Heart left ventricle (tissue), 13 donors: ENCODE measurements at regions not wholly inside any gene's neighbourhood (a gene's known extent, or its start where the extent isn't known, plus 50 kb on each side); places are given as distances from the start of the nearest gene placed in this dataset.

ENCODE experiments used
- CTCF ChIP-seq, 12 donors: fragments of 200-600 bp; sonication (generic) in 4 of 12; IDR thresholded peaks; one replicate each; pipeline versions ENCODE4 v1.5.0 to v1.8.0; 2018 to 2022; ENCODE audit warnings: antibody characterized with exemption in 12 of 12, mild to moderate bottlenecking in 5 of 12
- POLR2A ChIP-seq, 2 donors: fragments of 450-650 bp; IDR thresholded peaks; one replicate each; pipeline ENCODE4 v1.6.1; 2017; ENCODE audit warnings: antibody characterized with exemption in 2 of 2, mild to moderate bottlenecking in 2 of 2, moderate library complexity in 2 of 2
- donor health status: ischemic (EF 13 %, LVEDD 7.1; RV severe dilation, severe dysfunction).
- donor health status: DM: no; HTN: yes; CAD: no.
- donor health status: DM: no; HTN: no; CAD: no.
- donor health status: ischemic (EF 25% LVEDD 6.9; RV normal size, moderate dysfunction).
- donor health status: ischemic (EF 25% LVEDD 5.7; RV mildly dilated, moderate dysfunction).
- donor health status: ischemic (EF 35%, LVEDD 5.7; RV mildly dilated, moderate dysfunction).
- donor health status: nonischemic (EF 11% LVEDD 7.7; RV severe dilation, severe dysfunction).
- donor health status: DM: yes; HTN: yes; CAD: no.
- donor health status: PGD.
- donor health status: ischemic (EF 29% LVEDD 5.4; RV normal size, mild dysfunction).
- donor health status: nonischemic (EF 23%, LVEDD 6.1; RV moderate dilation, normal function).

GRCh38 chr5:27353970-27354369, 315.6 kb upstream of the CDH9 start:
- no peak for TF ChIP-seq CTCF (IDR thresholded peaks at IDR 0.05)
- TF ChIP-seq POLR2A (IDR thresholded peaks at IDR 0.05), result no peak
